K562 (cell line): ENCODE measurements at regions not wholly inside any gene's neighbourhood (a gene's known extent, or its start where the extent isn't known, plus 50 kb on each side); places are given as distances from the start of the nearest gene placed in this dataset.

Experiments used
- ATAC-seq: fragments of 200-7000 bp; cut with Tn5 transposase; 3 replicates; pipeline ENCODE4 v1.9.1; 2020; ENCODE audit warnings: moderate library complexity
- BruUV-seq: library from RNA; stranded (reverse); fragments of 400-500 nt; replicated peaks from 2 replicates; lab custom pipeline; 2021; lab: Mats Ljungman, UMichigan
- CTCF ChIA-PET: fragments of 300-600 bp; formaldehyde crosslinking; extraction: SDS; loops from one replicate; lab custom pipeline; 2021; ENCODE audit warnings: low intra/inter-chr PET ratio; lab: Yijun Ruan, JAX
- POLR2A ChIA-PET: fragments of 300-600, 350-650 bp; sonication (Branson Sonifier 250); formaldehyde crosslinking; extraction: SDS; loops from one replicate; lab custom pipeline; 2021; ENCODE audit warnings: antibody characterized with exemption, inconsistent platforms; lab: Yijun Ruan, JAX
- DNase-seq, 4 experiments: peaks; one replicate each; pipeline versions ENCODE4 v3.0.0 to v3.0.0-alpha.2; 2011 to 2018; ENCODE audit warnings: low spot score in 3 of 4, mixed read lengths in 3 of 4; ENCODE audit errors: extremely low read depth in 1 of 4
- FAIRE-seq: peaks from 2 replicates; lab custom pipeline; 2011; peaks lifted over from hg19 to GRCh38; lab: Jason Lieb, UNC
- H2AFZ ChIP-seq: 2 replicates; pipeline ENCODE4 v1.6.0; 2011; ENCODE audit warnings: low read depth, low read length, control low read depth, inconsistent platforms
- H3K27ac ChIP-seq: fragments of 200-600 bp; 3 replicates; pipeline ENCODE4 v1.8.0; 2011; ENCODE audit warnings: low read depth, mild to moderate bottlenecking, control low read depth, inconsistent platforms, low read length, moderate library complexity, mixed read lengths; ENCODE audit errors: extremely low read depth
- H3K27me3 ChIP-seq, 2 experiments: fragments of 300-600 bp in 1 of 2; 2 replicates in 1 of 2; 3 replicates in 1 of 2; pipeline versions ENCODE4 v1.6.0 to v1.8.0; 2011; ENCODE audit warnings: inconsistent platforms in 2 of 2, low read length in 2 of 2, mild to moderate bottlenecking in 1 of 2, mixed read lengths in 1 of 2, moderate library complexity in 1 of 2; ENCODE audit not compliant: control insufficient read depth in 2 of 2, insufficient read depth in 2 of 2
- H3K36me3 ChIP-seq: fragments of 300-600 bp; 3 replicates; pipeline ENCODE4 v1.8.0; 2011; ENCODE audit warnings: mild to moderate bottlenecking, low read length, inconsistent platforms; ENCODE audit not compliant: control insufficient read depth, insufficient read depth
- H3K4me1 ChIP-seq, 2 experiments: fragments of 200-600 bp in 1 of 2; replicated peaks in 1 of 2; 2 replicates in 1 of 2; 3 replicates in 1 of 2; pipeline versions ENCODE4 v1.5.1 to v1.8.0; 2011; ENCODE audit warnings: inconsistent platforms in 2 of 2, low read length in 2 of 2, mild to moderate bottlenecking in 1 of 2, mixed read lengths in 1 of 2, moderate library complexity in 1 of 2; ENCODE audit not compliant: control insufficient read depth in 2 of 2, insufficient read depth in 2 of 2
- H3K4me2 ChIP-seq: 2 replicates; pipeline ENCODE4 v1.6.1; 2011; ENCODE audit warnings: low read length, control low read depth, inconsistent platforms, mixed read lengths; ENCODE audit not compliant: insufficient read depth
- H3K4me3 ChIP-seq: fragments of 200-600 bp; sonication (generic), shearing (Covaris generic); 2 replicates; pipeline ENCODE4 v1.5.1; 2016; ENCODE audit warnings: control low read depth, inconsistent platforms
- H3K79me2 ChIP-seq: fragments of 200-600 bp; 3 replicates; pipeline ENCODE4 v1.8.0; 2011; ENCODE audit warnings: low read length, inconsistent platforms; ENCODE audit not compliant: control insufficient read depth, insufficient read depth
- H3K9ac ChIP-seq, 2 experiments: 2 replicates each; pipeline versions ENCODE4 v1.6.0 to v1.6.1; 2011; ENCODE audit warnings: low read depth in 2 of 2, low read length in 2 of 2, control low read depth in 1 of 2, inconsistent platforms in 1 of 2, mild to moderate bottlenecking in 1 of 2, mixed read lengths in 1 of 2; ENCODE audit not compliant: insufficient read depth in 1 of 2
- H3K9me1 ChIP-seq: one replicate; pipeline ENCODE4 v1.6.0; 2011; ENCODE audit warnings: inconsistent platforms, mild to moderate bottlenecking, low read length, moderate library complexity; ENCODE audit not compliant: control insufficient read depth, insufficient read depth
- H3K9me3 ChIP-seq: replicated peaks from 2 replicates; pipeline ENCODE4 v1.5.1; 2011; ENCODE audit warnings: low read depth, low read length, inconsistent platforms; ENCODE audit not compliant: control insufficient read depth, insufficient read depth
- H4K20me1 ChIP-seq: replicated peaks from 2 replicates; pipeline ENCODE4 v1.6.1; 2011; ENCODE audit warnings: low read length, inconsistent platforms, mixed read lengths; ENCODE audit not compliant: control insufficient read depth, insufficient read depth
- AFF4 ChIP-seq: sonication (generic); formaldehyde crosslinking; IDR thresholded peaks from 2 replicates; pipeline ENCODE4 v1.8.0; 2023; ENCODE audit warnings: mild to moderate bottlenecking, missing genetic modification reagents
- CHAMP1 ChIP-seq: fragments of 450-650 bp; IDR thresholded peaks from 2 replicates; pipeline ENCODE4 v1.6.1; 2016; ENCODE audit warnings: mild to moderate bottlenecking
- CHCHD3 ChIP-seq: fragments of 250-450 bp; sonication (Bioruptor Pico); IDR thresholded peaks from 2 replicates; pipeline ENCODE4 v2.1.2; 2022; ENCODE audit warnings: mild to moderate bottlenecking
- FOS ChIP-seq: IDR thresholded peaks from 3 replicates; pipeline ENCODE4 v1.6.1; 2011; ENCODE audit not compliant: insufficient read length; ENCODE audit errors: extremely low read depth
- SREBF1 ChIP-seq: fragments of 150-350 bp; IDR thresholded peaks from 2 replicates; pipeline ENCODE4 v1.6.1; 2014; ENCODE audit warnings: antibody characterized with exemption, low read depth, low read length, borderline replicate concordance
- THAP7 ChIP-seq: fragments of 250-450 bp; sonication (Bioruptor Pico); IDR thresholded peaks from 2 replicates; pipeline ENCODE4 v1.5.0; 2021
- ZC3H11A ChIP-seq: IDR thresholded peaks from 2 replicates; pipeline ENCODE4 v1.6.1; 2012; ENCODE audit warnings: low read depth, low read length, improper control_type of control experiment
- ZNF311 ChIP-seq: fragments of 250-450 bp; sonication (Bioruptor Pico); IDR thresholded peaks from 2 replicates; pipeline ENCODE4 v1.4.0; 2020; ENCODE audit warnings: mild to moderate bottlenecking, moderate library complexity
- ZNF41 ChIP-seq: fragments of 250-450 bp; sonication (Bioruptor Pico); conservative IDR thresholded peaks from 2 replicates; pipeline ENCODE4 v1.4.0; 2020; ENCODE audit warnings: mild to moderate bottlenecking
- WGBS: fragments of 100-300 bp; shearing (Covaris generic); methylation state at CpG from one replicate; pipeline ENCODE4 v1.1.6; 2016; ENCODE audit warnings: low coverage, mixed read lengths; ENCODE audit not compliant: insufficient coverage; ENCODE audit errors: missing lambda C conversion rate; 5-methylcytosine and 5-hydroxymethylcytosine counted together
- in situ Hi-C: fragments of 300-500 bp; cut with MboI; formaldehyde crosslinking; loops from 4 replicates; pipeline ENCODE4 v1.15.0; 2018; ENCODE audit warnings: inconsistent platforms, mixed read lengths
- intact Hi-C: fragments of 100-400 bp; cut with micrococcal nuclease; formaldehyde crosslinking; loops from 2 replicates; pipeline ENCODE4 v1.14.2; 2022

DNA sequence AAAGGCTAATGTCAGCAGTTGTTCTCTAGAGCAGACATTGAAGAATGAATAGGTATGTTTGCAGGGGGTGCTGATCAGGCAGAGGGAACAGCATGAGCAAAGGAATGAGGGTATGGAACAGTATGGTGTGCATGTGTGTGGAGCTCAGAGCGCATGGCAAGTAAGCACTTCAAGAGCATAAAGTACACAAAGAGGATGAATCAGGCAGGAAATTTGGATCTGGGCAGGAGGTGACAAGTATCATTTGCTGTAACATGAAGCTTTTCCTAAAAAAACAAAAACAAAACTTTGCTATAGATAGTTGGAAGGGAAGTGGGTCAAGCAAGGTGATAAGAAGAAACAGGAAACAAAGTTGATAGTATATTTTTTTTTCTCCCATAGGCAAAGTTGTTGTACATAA is 746.8 kb downstream of the HDGFL1 start:
- in situ Hi-C loops (no loop called here), intact Hi-C loops (no loop called here)
- WGBS, result 0% methylated on average over 1 of the region's 1 CpG
- Histone ChIP-seq H3K9ac (no peak overlapping the region), H3K4me3 (no peak overlapping the region), H2AFZ (no peak overlapping the region), H3K9me3 (no peaks in the 10 kb centered on the region; the same call in none of the 2 replicates), H4K20me1 (no peaks in the 10 kb centered on the region), H3K79me2 (no peaks in the 10 kb centered on the region), H3K4me2 (no peak overlapping the region), H3K4me1 (no peaks in the 10 kb centered on the region), H3K27ac (no peak overlapping the region), H3K27me3 (no peaks in the 10 kb centered on the region), H3K9me1 (no peaks in the 10 kb centered on the region), H3K36me3 (no peaks in the 10 kb centered on the region)
- DNase-seq (no peak), ATAC-seq (no peak), FAIRE-seq (no peak)
- no TSS peak for BruUV-seq
- TF ChIP-seq FOS (no peak), CHAMP1 (no peak), SREBF1 (no peak), AFF4 (CRISPR knock-in tag) (no peak), ZNF311 (CRISPR knock-in tag) (peak; percentile 74), THAP7 (CRISPR knock-in tag) (no peak), ZNF41 (CRISPR knock-in tag) (no peak), ZC3H11A (no peak), CHCHD3 (CRISPR knock-in tag) (no peak)
- ChIA-PET POLR2A (no interaction called here), CTCF (no interaction called here)
